GM10266 (cell line): ENCODE measurements at regions not wholly inside any gene's neighbourhood (a gene's known extent, or its start where the extent isn't known, plus 50 kb on each side); places are given as distances from the start of the nearest gene placed in this dataset.

Experiments
- DNase-seq: peaks from one replicate; pipeline ENCODE4 v3.0.0; 2012; ENCODE audit errors: extremely low spot score
- TF ChIP-seq, protein P1 (sequence below): IDR thresholded peaks from 2 replicates; pipeline ENCODE4 v1.5.1; 2012; ENCODE audit warnings: mild to moderate bottlenecking, low read depth; ENCODE audit not compliant: control insufficient read depth, insufficient read depth; ENCODE audit errors: missing control alignments

DNA sequence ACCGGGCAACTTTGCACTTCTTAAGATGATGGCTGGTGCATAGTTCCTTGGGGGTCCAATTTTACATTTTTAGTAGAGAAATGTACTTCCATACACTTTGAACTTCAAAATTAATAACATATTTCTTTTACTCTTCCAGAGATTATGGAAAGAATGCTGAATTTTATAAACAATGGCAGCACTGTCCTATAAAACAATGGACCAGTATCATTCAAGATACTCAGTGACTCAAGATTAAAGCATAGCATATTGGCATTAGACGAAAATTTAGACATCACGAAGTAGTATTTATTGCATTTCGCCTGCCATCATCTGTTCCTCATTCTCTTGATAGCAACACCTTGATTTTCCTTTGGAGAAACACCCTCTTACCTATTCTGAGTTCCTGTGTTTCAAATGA is 118.3 kb upstream of the ATF7IP start:
- no peak for DNase-seq
- TF ChIP-seq, protein P1, sequence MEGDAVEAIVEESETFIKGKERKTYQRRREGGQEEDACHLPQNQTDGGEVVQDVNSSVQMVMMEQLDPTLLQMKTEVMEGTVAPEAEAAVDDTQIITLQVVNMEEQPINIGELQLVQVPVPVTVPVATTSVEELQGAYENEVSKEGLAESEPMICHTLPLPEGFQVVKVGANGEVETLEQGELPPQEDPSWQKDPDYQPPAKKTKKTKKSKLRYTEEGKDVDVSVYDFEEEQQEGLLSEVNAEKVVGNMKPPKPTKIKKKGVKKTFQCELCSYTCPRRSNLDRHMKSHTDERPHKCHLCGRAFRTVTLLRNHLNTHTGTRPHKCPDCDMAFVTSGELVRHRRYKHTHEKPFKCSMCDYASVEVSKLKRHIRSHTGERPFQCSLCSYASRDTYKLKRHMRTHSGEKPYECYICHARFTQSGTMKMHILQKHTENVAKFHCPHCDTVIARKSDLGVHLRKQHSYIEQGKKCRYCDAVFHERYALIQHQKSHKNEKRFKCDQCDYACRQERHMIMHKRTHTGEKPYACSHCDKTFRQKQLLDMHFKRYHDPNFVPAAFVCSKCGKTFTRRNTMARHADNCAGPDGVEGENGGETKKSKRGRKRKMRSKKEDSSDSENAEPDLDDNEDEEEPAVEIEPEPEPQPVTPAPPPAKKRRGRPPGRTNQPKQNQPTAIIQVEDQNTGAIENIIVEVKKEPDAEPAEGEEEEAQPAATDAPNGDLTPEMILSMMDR, result no peak

DNA sequence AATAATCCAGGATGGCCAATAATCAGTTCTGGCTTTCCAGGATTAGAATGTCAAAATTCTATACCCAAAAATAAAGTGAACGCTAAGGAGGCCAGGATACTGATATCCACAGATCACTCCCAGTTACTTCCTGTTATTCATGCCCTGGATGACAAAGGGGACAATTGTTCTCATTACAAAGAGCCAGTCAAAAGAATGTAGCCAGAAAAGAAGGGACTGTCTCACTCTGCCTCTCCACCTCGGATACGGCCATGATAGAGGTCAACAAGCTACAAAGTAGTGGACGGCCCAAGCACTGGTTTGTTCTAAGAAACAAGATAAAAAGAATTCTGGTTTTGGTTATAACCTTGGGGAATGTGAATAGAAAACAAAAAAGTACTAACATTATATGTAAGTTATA is 116.1 kb upstream of the ATF7IP start:
- TF ChIP-seq, protein P1, result no peak
- DNase-seq, result no peak

DNA sequence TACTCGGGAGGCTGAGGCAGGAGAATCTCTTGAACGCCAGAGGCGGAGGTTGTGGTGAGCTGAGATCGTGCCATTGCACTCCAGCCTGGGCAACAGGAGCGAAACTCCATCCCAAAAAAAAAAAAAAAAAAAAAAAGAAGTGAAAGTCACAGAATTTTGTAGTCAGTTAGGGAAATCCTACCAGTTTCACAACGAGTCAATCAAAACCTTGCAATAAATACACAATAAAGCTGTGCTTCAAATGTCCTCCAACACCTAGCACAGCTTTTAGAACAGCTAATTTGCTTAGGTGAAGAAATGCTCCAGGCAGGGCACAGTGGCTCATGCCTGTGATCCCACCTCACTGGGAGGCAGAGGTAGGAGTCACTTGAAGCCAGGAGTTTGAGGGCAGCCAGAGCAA is 112.8 kb upstream of the ATF7IP start:
- TF ChIP-seq, protein P1, result no peak
- DNase-seq, result no peak

DNA sequence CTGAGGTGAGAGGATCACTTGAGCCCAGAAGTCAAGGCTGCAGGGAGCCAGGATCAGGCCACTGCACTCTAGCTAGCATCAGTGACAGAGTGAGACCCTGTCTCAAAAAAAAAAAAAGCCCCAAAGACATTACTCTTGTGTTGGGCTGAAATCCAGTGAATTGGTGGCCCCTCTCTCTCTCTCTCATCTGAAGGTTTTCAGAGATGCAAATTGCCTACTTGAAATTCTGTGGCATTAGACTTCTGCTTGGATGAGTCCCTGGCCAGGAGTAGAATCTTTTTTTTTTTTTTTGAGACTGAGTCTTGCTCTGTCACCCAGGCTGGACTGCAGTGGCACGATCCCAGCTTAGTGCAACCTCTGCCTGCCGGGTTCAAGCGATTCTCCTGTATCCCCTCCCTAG is 112.0 kb upstream of the ATF7IP start:
- no peak for DNase-seq
- TF ChIP-seq, protein P1, result no peak

DNA sequence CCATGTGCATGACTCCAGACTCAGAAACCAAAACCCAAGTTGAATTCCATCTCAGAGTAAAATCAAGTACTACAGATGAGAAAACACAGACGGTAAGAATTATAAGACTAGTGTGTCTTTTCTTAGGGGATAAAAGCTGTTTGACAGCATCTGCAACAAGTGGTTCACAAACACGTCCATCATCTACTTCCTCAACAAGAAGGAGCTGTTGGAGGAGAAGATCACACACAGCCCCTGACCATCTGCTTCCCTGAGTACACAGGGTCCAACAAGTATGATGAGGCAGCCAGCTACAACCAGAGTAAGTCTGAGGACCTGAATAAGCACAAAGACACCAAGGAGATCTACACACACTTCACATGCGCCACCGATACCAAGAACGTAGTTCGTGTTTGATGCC is 110.7 kb upstream of the ATF7IP start:
- no peak for DNase-seq
- TF ChIP-seq, protein P1, result no peak

DNA sequence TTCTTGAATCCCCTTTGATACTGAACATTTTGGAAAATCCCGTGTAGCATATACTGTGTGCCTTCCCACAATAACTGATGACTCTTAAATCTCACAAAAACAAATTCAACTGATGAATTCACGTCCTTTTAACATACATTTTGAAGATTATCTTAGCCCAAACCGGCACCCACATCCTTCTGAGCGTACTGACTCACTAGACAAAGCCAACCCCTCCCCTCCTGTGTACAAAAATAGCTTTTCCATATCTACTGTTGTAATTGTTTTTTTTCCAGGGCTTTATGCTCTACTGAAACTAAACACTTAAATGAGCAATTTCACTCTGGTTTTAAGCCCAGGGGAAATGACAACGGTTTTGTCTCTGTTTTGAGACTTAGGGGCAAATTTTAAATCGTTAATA is 109.4 kb upstream of the ATF7IP start:
- DNase-seq, result no peak
- TF ChIP-seq, protein P1, result no peak

DNA sequence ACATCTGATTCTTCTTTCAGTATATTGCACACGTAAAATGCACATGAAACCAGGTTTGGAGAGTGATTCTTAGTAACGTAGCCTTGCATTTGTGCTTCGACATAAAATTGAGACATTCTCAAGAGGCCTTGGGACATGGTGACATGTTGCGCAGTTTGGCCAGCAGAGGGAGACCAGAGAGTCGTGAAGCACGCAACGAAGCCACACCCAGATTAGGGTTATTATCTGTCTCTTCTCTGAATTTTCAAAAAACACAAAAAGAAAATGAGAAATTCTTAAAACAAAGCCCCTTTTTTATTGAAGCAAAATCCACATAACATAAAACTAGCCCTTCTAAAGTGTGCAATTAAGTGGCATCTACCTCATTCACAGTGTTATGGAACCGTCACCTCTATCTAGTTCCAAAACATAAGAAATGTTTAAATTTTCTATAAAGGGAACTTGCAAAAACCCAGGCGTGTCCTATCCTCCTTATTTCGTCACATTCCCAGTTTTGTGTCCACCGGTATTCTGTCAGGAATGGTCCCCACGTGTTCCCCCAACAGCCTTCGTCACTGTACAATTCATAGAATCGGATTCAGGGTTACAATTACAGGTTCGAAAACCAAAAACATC is 108.8 kb upstream of the ATF7IP start:
- TF ChIP-seq, protein P1, result peak; percentile 50
- DNase-seq, result no peak
